DND-41 (cell line): ENCODE measurements at regions not wholly inside any gene's neighbourhood (a gene's known extent, or its start where the extent isn't known, plus 50 kb on each side); places are given as distances from the start of the nearest gene placed in this dataset.

ENCODE experiments used
- EZH2 ChIP-seq: IDR thresholded peaks from 3 replicates; pipeline ENCODE4 v1.6.1; 2012; ENCODE audit warnings: borderline replicate concordance, low read depth, mild to moderate bottlenecking, moderate library complexity, low read length, inconsistent platforms; ENCODE audit not compliant: severe bottlenecking
- TF ChIP-seq, protein P1 (sequence below): IDR thresholded peaks from 2 replicates; pipeline ENCODE4 v1.5.1; 2012; ENCODE audit warnings: borderline replicate concordance, low read length, moderate library complexity, mild to moderate bottlenecking; ENCODE audit not compliant: poor library complexity, severe bottlenecking; ENCODE audit errors: extremely low read depth

- TF ChIP-seq, protein P1, sequence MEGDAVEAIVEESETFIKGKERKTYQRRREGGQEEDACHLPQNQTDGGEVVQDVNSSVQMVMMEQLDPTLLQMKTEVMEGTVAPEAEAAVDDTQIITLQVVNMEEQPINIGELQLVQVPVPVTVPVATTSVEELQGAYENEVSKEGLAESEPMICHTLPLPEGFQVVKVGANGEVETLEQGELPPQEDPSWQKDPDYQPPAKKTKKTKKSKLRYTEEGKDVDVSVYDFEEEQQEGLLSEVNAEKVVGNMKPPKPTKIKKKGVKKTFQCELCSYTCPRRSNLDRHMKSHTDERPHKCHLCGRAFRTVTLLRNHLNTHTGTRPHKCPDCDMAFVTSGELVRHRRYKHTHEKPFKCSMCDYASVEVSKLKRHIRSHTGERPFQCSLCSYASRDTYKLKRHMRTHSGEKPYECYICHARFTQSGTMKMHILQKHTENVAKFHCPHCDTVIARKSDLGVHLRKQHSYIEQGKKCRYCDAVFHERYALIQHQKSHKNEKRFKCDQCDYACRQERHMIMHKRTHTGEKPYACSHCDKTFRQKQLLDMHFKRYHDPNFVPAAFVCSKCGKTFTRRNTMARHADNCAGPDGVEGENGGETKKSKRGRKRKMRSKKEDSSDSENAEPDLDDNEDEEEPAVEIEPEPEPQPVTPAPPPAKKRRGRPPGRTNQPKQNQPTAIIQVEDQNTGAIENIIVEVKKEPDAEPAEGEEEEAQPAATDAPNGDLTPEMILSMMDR: no peak
- TF ChIP-seq EZH2: no peak
These were observed 146.5 kb upstream of the DSEL start for GRCh38 chr18:67662996-67663395.
